DOHH2 (cell line): ENCODE measurements at regions not wholly inside any gene's neighbourhood (a gene's known extent, or its start where the extent isn't known, plus 50 kb on each side); places are given as distances from the start of the nearest gene placed in this dataset.

Experiments used
- EZH2phosphoT487 ChIP-seq: fragments of 200-600 bp; sonication (generic); IDR thresholded peaks from 2 replicates; pipeline ENCODE4 v1.6.1; 2017; ENCODE audit warnings: borderline replicate concordance, mild to moderate bottlenecking, antibody characterized with exemption, low read length, moderate library complexity, mixed read lengths
- TF ChIP-seq, protein P1 (sequence below): fragments of 200-600 bp; sonication (generic); IDR thresholded peaks from one replicate; pipeline ENCODE4 v1.5.1; 2014; ENCODE audit warnings: antibody characterized with exemption, mild to moderate bottlenecking, low read depth, low read length; ENCODE audit not compliant: poor library complexity, severe bottlenecking

DNA sequence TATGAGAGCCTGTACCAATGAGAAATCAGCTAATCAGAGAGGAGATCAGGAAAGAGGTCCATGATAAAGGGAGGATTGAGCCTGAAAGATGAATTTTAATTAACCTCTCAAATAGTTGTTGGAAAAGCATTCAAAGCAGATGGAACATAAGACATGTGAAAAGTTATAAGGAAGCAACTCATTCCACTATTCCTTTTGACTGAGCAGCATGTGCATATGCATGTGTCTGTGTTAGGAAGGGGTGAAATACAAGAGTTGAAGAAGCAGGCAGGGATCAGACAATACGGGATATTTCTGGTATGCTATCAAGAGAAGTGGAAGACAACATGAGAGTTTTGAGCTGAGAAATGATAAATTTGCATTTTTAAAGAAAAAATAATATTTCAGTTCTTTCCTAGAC lies 624.8 kb upstream of the PTCHD4 start:
- TF ChIP-seq, protein P1, sequence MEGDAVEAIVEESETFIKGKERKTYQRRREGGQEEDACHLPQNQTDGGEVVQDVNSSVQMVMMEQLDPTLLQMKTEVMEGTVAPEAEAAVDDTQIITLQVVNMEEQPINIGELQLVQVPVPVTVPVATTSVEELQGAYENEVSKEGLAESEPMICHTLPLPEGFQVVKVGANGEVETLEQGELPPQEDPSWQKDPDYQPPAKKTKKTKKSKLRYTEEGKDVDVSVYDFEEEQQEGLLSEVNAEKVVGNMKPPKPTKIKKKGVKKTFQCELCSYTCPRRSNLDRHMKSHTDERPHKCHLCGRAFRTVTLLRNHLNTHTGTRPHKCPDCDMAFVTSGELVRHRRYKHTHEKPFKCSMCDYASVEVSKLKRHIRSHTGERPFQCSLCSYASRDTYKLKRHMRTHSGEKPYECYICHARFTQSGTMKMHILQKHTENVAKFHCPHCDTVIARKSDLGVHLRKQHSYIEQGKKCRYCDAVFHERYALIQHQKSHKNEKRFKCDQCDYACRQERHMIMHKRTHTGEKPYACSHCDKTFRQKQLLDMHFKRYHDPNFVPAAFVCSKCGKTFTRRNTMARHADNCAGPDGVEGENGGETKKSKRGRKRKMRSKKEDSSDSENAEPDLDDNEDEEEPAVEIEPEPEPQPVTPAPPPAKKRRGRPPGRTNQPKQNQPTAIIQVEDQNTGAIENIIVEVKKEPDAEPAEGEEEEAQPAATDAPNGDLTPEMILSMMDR = no peak
- no peak for TF ChIP-seq EZH2phosphoT487
